Chondrocyte (in vitro differentiated cells): ENCODE measurements at regions not wholly inside any gene's neighbourhood (a gene's known extent, or its start where the extent isn't known, plus 50 kb on each side); places are given as distances from the start of the nearest gene placed in this dataset.
"Not testable (repeated sequence)": the region's sequence is repeated elsewhere in the genome, so short reads cannot be mapped to it uniquely, and the experiment has no call there.

ENCODE experiments used
- DNase-seq: peaks from one replicate; pipeline ENCODE4 v3.0.0; 2021; ENCODE audit warnings: mixed read lengths, low spot score
- H3K27ac Mint-ChIP-seq: one replicate; pipeline ENCODE4 v1.8.0; 2021; ENCODE audit warnings: mild to moderate bottlenecking, moderate library complexity, mixed read lengths; ENCODE audit not compliant: unreplicated experiment
- H3K27me3 Mint-ChIP-seq: 2 replicates; pipeline ENCODE4 v1.8.0; 2021; ENCODE audit warnings: low read depth, mixed read lengths
- H3K36me3 Mint-ChIP-seq: 2 replicates; pipeline ENCODE4 v1.8.0; 2021; ENCODE audit warnings: low read depth, mixed read lengths
- H3K4me1 Mint-ChIP-seq: 2 replicates; pipeline ENCODE4 v1.8.0; 2021; ENCODE audit warnings: low read depth, mild to moderate bottlenecking, mixed read lengths
- H3K4me3 Mint-ChIP-seq: one replicate; pipeline ENCODE4 v1.8.0; 2021; ENCODE audit warnings: mild to moderate bottlenecking, moderate library complexity, mixed read lengths; ENCODE audit not compliant: unreplicated experiment
- H3K9me3 Mint-ChIP-seq: 2 replicates; pipeline ENCODE4 v1.8.0; 2021; ENCODE audit warnings: low read depth, mixed read lengths
- CTCF ChIP-seq: fragments of 200-600 bp; sonication (generic); IDR thresholded peaks from 2 replicates; pipeline ENCODE4 v1.5.0; 2021; ENCODE audit warnings: antibody characterized with exemption, mild to moderate bottlenecking, moderate library complexity

- Mint-ChIP-seq H3K27me3 (no peaks in the 10 kb centered on the region), H3K4me3 (no peak overlapping the region), H3K36me3 (no peaks in the 10 kb centered on the region), H3K27ac (no peak overlapping the region), H3K4me1 (peaks cover 5% of the 10 kb centered on the region), H3K9me3 (no peaks in the 10 kb centered on the region)
- TF ChIP-seq CTCF: no peak
- DNase-seq: no peak
These were observed 53.3 kb downstream of the OLFML3 start for GRCh38 chr1:114032271-114033215.

DNA sequence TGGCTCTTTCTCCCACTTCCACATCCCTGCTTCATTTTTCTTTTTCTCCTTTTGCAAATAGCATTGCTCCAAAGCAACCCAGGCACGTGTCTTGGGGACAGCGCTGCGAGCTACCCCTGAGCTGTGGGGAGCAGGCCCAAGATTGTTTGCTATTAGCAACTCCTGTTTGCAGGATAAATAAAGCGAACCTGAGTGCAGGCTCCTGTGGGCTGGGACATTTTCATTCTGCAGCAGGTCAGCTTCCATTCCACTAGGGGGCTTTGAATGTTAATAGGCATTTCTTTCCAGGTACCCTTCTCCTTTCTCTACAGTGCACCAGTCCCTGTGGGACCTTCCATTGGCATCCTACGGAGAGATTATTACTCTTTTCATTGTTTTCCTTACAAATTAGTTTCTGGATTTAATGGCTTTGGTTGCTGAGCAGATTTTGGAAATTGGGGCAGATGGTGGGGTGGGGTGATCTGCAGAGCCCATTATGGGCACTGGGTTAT is 54.0 kb downstream of the OLFML3 start:
- H3K36me3 Mint-ChIP-seq: no peaks in the 10 kb centered on the region
- no peak for DNase-seq
- H3K4me3 Mint-ChIP-seq: no peak overlapping the region
- H3K4me1 Mint-ChIP-seq: no peaks in the 10 kb centered on the region
- TF ChIP-seq CTCF: peak; percentile 73
- H3K27me3 Mint-ChIP-seq: no peaks in the 10 kb centered on the region
- no peaks in the 10 kb centered on the region for H3K9me3 Mint-ChIP-seq
- no peak overlapping the region for H3K27ac Mint-ChIP-seq

GRCh38 chr1:114033961-114034360 is 54.7 kb downstream of the OLFML3 start:
- Mint-ChIP-seq H3K27me3 (no peaks in the 10 kb centered on the region), H3K9me3 (no peaks in the 10 kb centered on the region), H3K4me3 (no peak overlapping the region), H3K4me1 (no peaks in the 10 kb centered on the region), H3K27ac (no peak overlapping the region), H3K36me3 (no peaks in the 10 kb centered on the region)
- TF ChIP-seq CTCF: no peak
- DNase-seq: no peak

GRCh38 chr1:114034567-114035303 is 55.5 kb downstream of the OLFML3 start:
- no peaks in the 10 kb centered on the region for H3K9me3 Mint-ChIP-seq
- H3K27me3 Mint-ChIP-seq: no peaks in the 10 kb centered on the region
- H3K4me3 Mint-ChIP-seq: no peak overlapping the region
- no peak overlapping the region for H3K27ac Mint-ChIP-seq
- TF ChIP-seq CTCF: no peak
- no peaks in the 10 kb centered on the region for H3K36me3 Mint-ChIP-seq
- no peak for DNase-seq
- H3K4me1 Mint-ChIP-seq: no peaks in the 10 kb centered on the region

- H3K27me3 Mint-ChIP-seq: peaks cover 3% of the 10 kb centered on the region
- no peak overlapping the region for H3K27ac Mint-ChIP-seq
These were observed 56.0 kb downstream of the OLFML3 start for GRCh38 chr1:114035304-114035700.

DNA sequence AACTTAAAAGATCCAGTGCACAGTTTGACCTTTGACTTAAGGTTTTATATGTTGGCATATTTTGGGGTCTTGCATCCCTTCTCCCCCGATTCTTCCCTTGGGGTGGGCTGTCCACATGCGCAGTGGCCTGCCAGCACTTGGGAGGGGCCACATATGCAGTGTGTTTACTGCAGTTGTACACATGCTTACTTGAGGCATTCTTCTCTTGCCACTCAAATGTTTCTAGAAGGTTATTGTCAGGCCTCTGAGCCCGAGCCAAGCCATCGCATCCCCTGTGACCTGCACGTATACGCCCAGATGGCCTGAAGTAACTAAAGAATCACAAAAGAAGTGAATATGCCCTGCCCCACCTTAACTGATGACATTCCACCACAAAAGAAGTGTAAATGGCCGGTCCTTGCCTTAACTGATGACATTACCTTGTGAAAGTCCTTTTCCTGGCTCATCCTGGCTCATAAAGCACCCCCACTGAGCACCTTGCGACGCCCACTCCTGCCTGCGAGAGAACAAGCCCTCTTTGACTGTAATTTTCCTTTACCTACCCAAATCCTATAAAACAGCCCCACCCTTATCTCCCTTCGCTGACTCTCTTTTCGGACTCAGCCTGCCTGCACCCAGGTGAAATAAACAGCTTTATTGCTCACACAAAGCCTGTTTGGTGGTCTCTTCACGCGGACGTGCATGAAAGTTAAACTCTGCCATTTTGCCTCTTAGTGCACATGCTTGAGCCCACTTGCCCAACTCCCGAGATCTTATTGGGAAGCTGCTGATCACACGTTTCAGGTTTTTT is 57.8 kb downstream of the OLFML3 start:
- not testable (repeated sequence) for H3K27me3 Mint-ChIP-seq, H3K36me3 Mint-ChIP-seq, H3K27ac Mint-ChIP-seq, DNase-seq, H3K4me1 Mint-ChIP-seq, H3K4me3 Mint-ChIP-seq, H3K9me3 Mint-ChIP-seq

More at GRCh38 chr1:114035304-114035700, 56.0 kb downstream of the OLFML3 start:
- Mint-ChIP-seq H3K9me3 (no peaks in the 10 kb centered on the region), H3K36me3 (no peaks in the 10 kb centered on the region), H3K4me1 (no peaks in the 10 kb centered on the region), H3K4me3 (no peak overlapping the region)
- TF ChIP-seq CTCF: no peak
- DNase-seq: no peak
